ENCODE measurements at regions not wholly inside any gene's neighbourhood (a gene's known extent, or its start where the extent isn't known, plus 50 kb on each side); places are given as distances from the start of the nearest gene placed in this dataset.
"Not testable (repeated sequence)": the region's sequence is repeated elsewhere in the genome, so short reads cannot be mapped to it uniquely, and the experiment has no call there.

GRCh38 chr2:176830362-176830761 lies 382.2 kb upstream of the HNRNPA3 start:
- DNase-seq (ENCODE audit: low read depth in 1 of 2, low spot score in 1 of 2): no peak

- no peak for DNase-seq (ENCODE audit: low read depth in 1 of 2, low spot score in 1 of 2)
Observed at GRCh38 chr2:176832086-176832485, 380.5 kb upstream of the HNRNPA3 start.

- no peak for DNase-seq (ENCODE audit: low read depth in 1 of 2, low spot score in 1 of 2)
Observed at GRCh38 chr2:176833671-176834070, 378.9 kb upstream of the HNRNPA3 start.

GRCh38 chr2:176834226-176834625 lies 378.4 kb upstream of the HNRNPA3 start:
- no peak for DNase-seq (ENCODE audit: low read depth in 1 of 2, low spot score in 1 of 2)

- no peak for DNase-seq (ENCODE audit: low read depth in 1 of 2, low spot score in 1 of 2)
Observed at GRCh38 chr2:176843208-176843607, 369.4 kb upstream of the HNRNPA3 start.

GRCh38 chr2:176844461-176844860 lies 368.1 kb upstream of the HNRNPA3 start:
- DNase-seq (ENCODE audit: low read depth in 1 of 2, low spot score in 1 of 2): no peak

- no peak for DNase-seq (ENCODE audit: low read depth in 1 of 2, low spot score in 1 of 2)
Observed at GRCh38 chr2:176845718-176846117, 366.9 kb upstream of the HNRNPA3 start.

- no peak for DNase-seq (ENCODE audit: low read depth in 1 of 2, low spot score in 1 of 2)
Observed at GRCh38 chr2:176847575-176847974, 365.0 kb upstream of the HNRNPA3 start.

- no peak for DNase-seq (ENCODE audit: low read depth in 1 of 2, low spot score in 1 of 2)
Observed at GRCh38 chr2:176848844-176849243, 363.8 kb upstream of the HNRNPA3 start.

GRCh38 chr2:176851200-176851888 lies 361.2 kb upstream of the HNRNPA3 start:
- no peak for DNase-seq (ENCODE audit: low read depth in 1 of 2, low spot score in 1 of 2)

- DNase-seq (ENCODE audit: low read depth in 1 of 2, low spot score in 1 of 2): no peak
Observed at GRCh38 chr2:176851889-176852483, 360.6 kb upstream of the HNRNPA3 start.

- no peak for DNase-seq (ENCODE audit: low read depth in 1 of 2, low spot score in 1 of 2)
Observed at GRCh38 chr2:176852667-176853066, 359.9 kb upstream of the HNRNPA3 start.

- no peak for DNase-seq (ENCODE audit: low read depth in 1 of 2, low spot score in 1 of 2)
Observed at GRCh38 chr2:176854062-176854461, 358.5 kb upstream of the HNRNPA3 start.

GRCh38 chr2:176854878-176855277 lies 357.7 kb upstream of the HNRNPA3 start:
- no peak for DNase-seq (ENCODE audit: low read depth in 1 of 2, low spot score in 1 of 2)

- no peak for DNase-seq (ENCODE audit: low read depth in 1 of 2, low spot score in 1 of 2)
Observed at GRCh38 chr2:176856683-176857082, 355.9 kb upstream of the HNRNPA3 start.

GRCh38 chr2:176865336-176865735 lies 347.3 kb upstream of the HNRNPA3 start:
- no peak for DNase-seq (ENCODE audit: low read depth in 1 of 2, low spot score in 1 of 2)

GRCh38 chr2:176872406-176872805 lies 340.2 kb upstream of the HNRNPA3 start:
- DNase-seq (ENCODE audit: low read depth in 1 of 2, low spot score in 1 of 2): no peak

- no peak for DNase-seq (ENCODE audit: low read depth in 1 of 2, low spot score in 1 of 2)
Observed at GRCh38 chr2:176873403-176873802, 339.2 kb upstream of the HNRNPA3 start.

- no peak for DNase-seq (ENCODE audit: low read depth in 1 of 2, low spot score in 1 of 2)
Observed at GRCh38 chr2:176876493-176877103, 336.0 kb upstream of the HNRNPA3 start.

- no peak for DNase-seq (ENCODE audit: low read depth in 1 of 2, low spot score in 1 of 2)
Observed at GRCh38 chr2:176879426-176879995, 333.1 kb upstream of the HNRNPA3 start.

GRCh38 chr2:176882045-176882444 lies 330.5 kb upstream of the HNRNPA3 start:
- DNase-seq (ENCODE audit: low read depth in 1 of 2, low spot score in 1 of 2): not testable (repeated sequence)

GRCh38 chr2:176885001-176885643 lies 327.5 kb upstream of the HNRNPA3 start:
- no peak for DNase-seq (ENCODE audit: low read depth in 1 of 2, low spot score in 1 of 2)
